Ectodermal cell (in vitro differentiated cells): ENCODE measurements at regions not wholly inside any gene's neighbourhood (a gene's known extent, or its start where the extent isn't known, plus 50 kb on each side); places are given as distances from the start of the nearest gene placed in this dataset.

Experiments
- H3K27ac ChIP-seq: 2 replicates; pipeline ENCODE4 v1.7.0; 2013; ENCODE audit warnings: mild to moderate bottlenecking, low read depth, low read length; ENCODE audit not compliant: insufficient read depth, poor library complexity, severe bottlenecking
- H3K27me3 ChIP-seq: 2 replicates; pipeline ENCODE4 v1.7.0; 2013; ENCODE audit warnings: mild to moderate bottlenecking, low read length; ENCODE audit not compliant: insufficient read depth, control insufficient read depth, poor library complexity, severe bottlenecking
- H3K36me3 ChIP-seq: one replicate; pipeline ENCODE4 v1.7.0; 2013; ENCODE audit warnings: low read length; ENCODE audit not compliant: control insufficient read depth, insufficient read depth
- H3K4me1 ChIP-seq: one replicate; pipeline ENCODE4 v1.7.0; 2013; ENCODE audit warnings: low read length; ENCODE audit not compliant: control insufficient read depth, insufficient read depth
- H3K4me3 ChIP-seq: 2 replicates; pipeline ENCODE4 v1.7.0; 2013; ENCODE audit warnings: low read depth, low read length, control low read depth; ENCODE audit not compliant: insufficient read depth
- H3K9me3 ChIP-seq: 2 replicates; pipeline ENCODE4 v1.7.0; 2013; ENCODE audit warnings: mild to moderate bottlenecking, low read length, moderate library complexity; ENCODE audit not compliant: control insufficient read depth
- WGBS, 2 experiments: methylation state at CpG; one replicate each; pipeline ENCODE4 v1.1.7; 2013; ENCODE audit warnings: missing lambda C conversion rate in 2 of 2; 5-methylcytosine and 5-hydroxymethylcytosine counted together

DNA sequence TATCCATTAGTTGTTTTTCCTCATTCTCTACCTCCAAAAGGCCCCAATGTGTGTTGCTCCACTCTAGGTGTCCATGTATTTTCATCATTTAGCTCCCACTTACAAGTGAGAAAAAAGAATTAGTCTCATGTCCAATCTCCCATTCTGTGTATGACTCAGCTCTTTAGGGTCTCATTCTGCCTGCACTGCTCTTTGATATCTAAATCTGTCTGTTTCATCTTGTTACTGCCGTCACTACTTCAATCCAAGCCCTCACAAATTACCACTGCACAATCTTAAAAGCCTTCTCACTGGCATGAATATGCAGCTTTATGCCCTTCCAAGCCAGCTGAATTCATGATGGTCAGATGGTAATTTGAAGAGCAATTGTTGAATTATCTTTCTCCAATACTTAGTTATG, 480.5 kb downstream of the TRIB2 start:
- H3K27me3 ChIP-seq = no peaks in the 10 kb centered on the region
- H3K4me3 ChIP-seq = no peak overlapping the region
- WGBS, 2 experiments = 87 to 100% methylated on average over 1 of the region's 1 CpG
- no peaks in the 10 kb centered on the region for H3K4me1 ChIP-seq
- no peaks in the 10 kb centered on the region for H3K9me3 ChIP-seq
- H3K36me3 ChIP-seq = no peaks in the 10 kb centered on the region
- H3K27ac ChIP-seq = no peak overlapping the region

DNA sequence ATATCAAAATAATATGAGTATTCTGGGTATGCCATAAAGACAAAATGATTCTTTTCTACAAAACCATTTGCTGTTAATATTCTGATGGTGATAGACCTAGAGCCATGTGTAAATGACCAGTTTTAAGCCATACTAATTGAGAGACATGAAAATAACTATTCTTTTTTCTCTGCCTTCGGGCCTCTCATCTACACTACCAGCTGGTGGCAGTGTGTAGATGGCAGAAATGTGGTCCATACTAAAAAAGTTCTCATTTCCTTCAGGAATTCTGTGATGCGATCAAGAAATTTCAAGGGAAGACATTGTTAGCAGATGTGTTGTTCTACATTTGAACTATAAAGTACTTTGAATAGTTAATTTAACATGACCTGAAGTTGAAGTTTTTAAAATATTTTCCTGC, 485.2 kb downstream of the TRIB2 start:
- 67 to 87% methylated on average over 2 of the region's 2 CpGs for WGBS, 2 experiments
- H3K36me3 ChIP-seq = no peaks in the 10 kb centered on the region

GRCh38 chr2:13212115-13212514, 495.4 kb downstream of the TRIB2 start:
- Histone ChIP-seq H3K4me3 (no peak overlapping the region), H3K27ac (no peak overlapping the region), H3K9me3 (no peaks in the 10 kb centered on the region), H3K36me3 (no peaks in the 10 kb centered on the region), H3K4me1 (no peaks in the 10 kb centered on the region), H3K27me3 (no peaks in the 10 kb centered on the region)

More for the DNA sequence above, 485.2 kb downstream of the TRIB2 start:
- Histone ChIP-seq H3K4me3 (no peak overlapping the region), H3K9me3 (no peaks in the 10 kb centered on the region), H3K4me1 (no peaks in the 10 kb centered on the region), H3K27ac (no peak overlapping the region), H3K27me3 (no peaks in the 10 kb centered on the region)

GRCh38 chr2:13218205-13218604, 501.5 kb downstream of the TRIB2 start:
- no peaks in the 10 kb centered on the region for H3K9me3 ChIP-seq
- no peak overlapping the region for H3K27ac ChIP-seq
- H3K4me1 ChIP-seq = no peaks in the 10 kb centered on the region
- H3K4me3 ChIP-seq = no peak overlapping the region
- no peaks in the 10 kb centered on the region for H3K27me3 ChIP-seq
- H3K36me3 ChIP-seq = no peaks in the 10 kb centered on the region

DNA sequence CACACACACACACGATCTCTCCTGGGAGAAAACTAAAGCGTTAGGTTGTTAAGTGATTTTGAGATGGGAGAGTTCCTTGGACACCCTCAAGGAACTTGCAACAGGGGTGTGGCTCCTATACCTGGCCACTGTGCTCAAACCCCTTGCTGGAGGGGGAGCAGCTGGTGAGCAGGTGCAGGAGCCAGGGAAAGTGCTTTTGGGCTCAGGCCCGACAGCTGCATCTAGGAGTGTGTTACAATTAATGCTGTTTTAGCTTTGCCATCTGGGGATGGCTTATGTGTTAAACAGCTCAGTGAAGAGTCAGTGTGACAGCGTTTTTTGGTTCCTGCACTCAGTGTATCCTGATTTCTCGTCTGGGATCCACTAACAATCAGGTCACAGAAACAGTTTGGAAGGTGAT, 510.8 kb downstream of the TRIB2 start:
- Histone ChIP-seq H3K27me3 (no peaks in the 10 kb centered on the region), H3K9me3 (no peaks in the 10 kb centered on the region), H3K4me1 (no peaks in the 10 kb centered on the region), H3K4me3 (no peak overlapping the region), H3K27ac (no peak overlapping the region), H3K36me3 (no peaks in the 10 kb centered on the region)
- WGBS, 2 experiments = 75 to 81% methylated on average over 4 of the region's 5 CpGs

- Histone ChIP-seq H3K27ac (no peak overlapping the region), H3K4me3 (no peak overlapping the region), H3K9me3 (no peaks in the 10 kb centered on the region), H3K27me3 (no peaks in the 10 kb centered on the region), H3K36me3 (no peaks in the 10 kb centered on the region), H3K4me1 (no peaks in the 10 kb centered on the region)
- WGBS, 2 experiments = 88 to 94% methylated on average over 1 of the region's 1 CpG
Observed at GRCh38 chr2:13230221-13230620, 513.5 kb downstream of the TRIB2 start.

DNA sequence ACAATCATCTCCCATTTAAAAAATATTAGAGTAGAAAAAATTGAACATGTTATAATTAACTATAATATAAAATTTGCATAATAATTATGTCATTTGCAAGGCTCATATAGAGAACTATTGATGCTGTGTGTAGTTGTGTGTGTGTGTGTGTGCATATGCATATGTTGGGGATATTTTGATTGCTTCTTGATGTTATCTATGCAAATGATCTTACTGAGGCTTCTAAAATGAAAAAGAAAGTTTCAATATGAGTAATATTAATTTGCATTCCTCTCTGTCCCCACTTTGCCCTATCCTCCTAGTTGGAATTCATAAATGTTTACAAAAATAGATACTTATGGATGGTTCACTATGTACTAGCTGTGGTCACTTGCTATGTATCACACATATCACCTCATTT, 523.3 kb downstream of the TRIB2 start:
- Histone ChIP-seq H3K27ac (no peak overlapping the region), H3K36me3 (no peaks in the 10 kb centered on the region), H3K4me3 (no peak overlapping the region), H3K9me3 (no peaks in the 10 kb centered on the region), H3K27me3 (no peaks in the 10 kb centered on the region), H3K4me1 (no peaks in the 10 kb centered on the region)

DNA sequence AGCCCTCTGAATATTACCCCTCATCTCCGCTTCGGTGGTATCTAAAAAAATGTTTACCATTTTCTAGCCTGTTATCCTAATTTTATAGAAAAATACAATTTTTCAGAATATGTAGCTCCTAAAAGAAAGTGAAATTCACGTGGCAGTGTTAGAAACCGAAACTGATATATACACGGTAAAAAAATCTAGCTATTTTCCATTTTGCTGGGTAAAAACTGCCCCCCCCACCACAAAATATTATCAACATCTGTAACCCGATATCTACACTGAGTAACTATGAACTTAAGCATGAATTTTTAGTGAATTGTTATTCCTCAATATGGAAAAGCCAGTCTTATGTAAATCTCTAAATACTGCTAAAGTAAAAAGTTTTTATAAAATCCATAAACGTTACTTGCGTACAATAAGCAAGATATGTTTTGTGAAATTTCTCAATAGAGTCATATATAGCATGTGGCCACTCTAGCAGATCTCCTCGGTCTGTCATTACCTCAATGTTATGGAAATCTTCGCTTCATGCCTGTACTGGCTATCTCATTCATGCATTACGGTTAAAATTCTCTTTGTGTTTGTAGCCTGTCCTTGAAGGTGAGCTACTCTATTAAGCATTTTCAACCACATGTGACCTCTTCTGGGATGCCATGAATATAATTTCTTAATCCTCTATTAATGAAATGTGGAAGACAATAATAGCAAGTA, 524.2 kb downstream of the TRIB2 start:
- no peaks in the 10 kb centered on the region for H3K9me3 ChIP-seq
- H3K27me3 ChIP-seq = no peaks in the 10 kb centered on the region
- H3K4me1 ChIP-seq = no peaks in the 10 kb centered on the region
- 84 to 93% methylated on average over 8 to 11 of the region's 11 CpGs for WGBS, 2 experiments
- H3K4me3 ChIP-seq = no peak overlapping the region
- H3K27ac ChIP-seq = no peak overlapping the region
- H3K36me3 ChIP-seq = no peaks in the 10 kb centered on the region

DNA sequence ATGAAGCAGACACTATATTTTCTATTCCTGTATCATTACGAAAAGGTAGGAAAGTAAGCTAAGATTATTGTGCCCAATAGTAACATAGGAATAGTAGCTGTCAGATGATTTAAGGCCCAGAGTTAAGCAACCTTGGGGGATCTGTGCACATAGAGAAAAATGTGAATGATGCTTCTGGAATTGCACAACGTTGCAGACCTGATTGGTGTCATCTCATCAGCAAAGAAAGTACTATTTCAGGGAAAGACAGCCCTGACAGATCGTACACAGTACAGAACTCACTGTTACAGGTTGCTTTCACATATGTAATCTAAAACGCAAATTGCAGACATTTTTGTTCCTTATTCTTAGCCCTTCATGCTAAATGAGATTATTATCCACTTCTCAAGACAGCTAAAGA, 535.9 kb downstream of the TRIB2 start:
- no peaks in the 10 kb centered on the region for H3K27me3 ChIP-seq
- H3K36me3 ChIP-seq = no peaks in the 10 kb centered on the region
- 68 to 71% methylated on average over 4 of the region's 4 CpGs for WGBS, 2 experiments
- H3K27ac ChIP-seq = no peak overlapping the region
- H3K4me3 ChIP-seq = no peak overlapping the region
- no peaks in the 10 kb centered on the region for H3K9me3 ChIP-seq
- H3K4me1 ChIP-seq = no peaks in the 10 kb centered on the region

DNA sequence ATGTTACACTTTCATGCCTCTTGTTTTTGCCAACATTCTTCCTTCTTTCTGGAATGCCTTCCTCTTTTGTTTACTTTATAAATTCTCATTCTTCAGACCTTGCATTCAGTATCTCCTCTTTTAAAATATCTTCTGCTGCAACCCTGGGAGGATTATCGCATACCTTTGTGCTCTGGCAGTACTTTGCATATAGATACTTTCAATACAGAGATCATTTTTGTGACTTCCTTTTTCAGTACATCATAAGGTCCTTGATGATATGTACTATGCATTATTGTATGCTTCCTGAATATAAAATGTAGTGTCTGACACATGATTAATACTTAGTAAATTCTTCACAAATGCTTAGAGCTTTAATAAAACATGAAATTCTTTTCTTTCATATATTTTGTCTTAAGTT, 538.7 kb downstream of the TRIB2 start:
- Histone ChIP-seq H3K4me1 (no peaks in the 10 kb centered on the region), H3K4me3 (no peak overlapping the region), H3K27ac (no peak overlapping the region), H3K36me3 (no peaks in the 10 kb centered on the region), H3K9me3 (no peaks in the 10 kb centered on the region), H3K27me3 (no peaks in the 10 kb centered on the region)
- WGBS, 2 experiments = 80 to 87% methylated on average over 1 of the region's 1 CpG

- WGBS, 2 experiments = 66 to 73% methylated on average over 2 of the region's 2 CpGs
- Histone ChIP-seq H3K9me3 (no peaks in the 10 kb centered on the region), H3K4me3 (no peak overlapping the region), H3K27me3 (no peaks in the 10 kb centered on the region), H3K27ac (no peak overlapping the region), H3K4me1 (no peaks in the 10 kb centered on the region), H3K36me3 (no peaks in the 10 kb centered on the region)
Observed at GRCh38 chr2:13260402-13260801, 543.7 kb downstream of the TRIB2 start.
